D721Med (cell line): ENCODE measurements at regions not wholly inside any gene's neighbourhood (a gene's known extent, or its start where the extent isn't known, plus 50 kb on each side); places are given as distances from the start of the nearest gene placed in this dataset.

Experiments
- DNase-seq: peaks from one replicate; pipeline ENCODE4 v3.0.0; 2011; ENCODE audit warnings: low spot score; ENCODE audit not compliant: insufficient read length
- FAIRE-seq: peaks from 2 replicates; lab custom pipeline; 2011; peaks lifted over from hg19 to GRCh38; lab: Jason Lieb, UNC
- CTCF ChIP-seq: IDR thresholded peaks from 2 replicates; pipeline ENCODE4 v1.5.1; 2012; ENCODE audit warnings: mild to moderate bottlenecking, control low read depth; ENCODE audit not compliant: insufficient read depth; ENCODE audit errors: missing control alignments

GRCh38 chr5:52692606-52693005 is 95.1 kb upstream of the ITGA1 start:
- FAIRE-seq (no peak), DNase-seq (no peak)
- TF ChIP-seq CTCF = no peak

DNA sequence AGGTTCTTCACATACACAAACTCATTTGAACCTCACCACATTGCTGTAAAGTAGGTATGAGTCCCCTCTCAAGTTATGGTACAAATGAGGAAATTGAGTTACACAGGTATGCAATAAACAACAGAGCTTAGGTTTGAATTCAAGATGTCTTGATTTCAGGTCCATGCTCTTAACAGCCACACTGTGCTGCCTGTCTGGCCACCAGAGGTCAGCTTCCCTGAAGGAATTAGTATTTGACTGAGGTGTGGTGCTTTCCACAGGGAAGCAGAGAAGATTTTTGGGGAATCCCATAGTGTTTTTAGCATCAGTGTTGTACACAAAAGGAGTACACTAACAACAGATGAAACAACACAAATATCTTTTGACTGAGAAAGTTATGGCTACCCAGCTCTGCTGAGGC is 94.4 kb upstream of the ITGA1 start:
- FAIRE-seq (no peak), DNase-seq (no peak)
- TF ChIP-seq CTCF = peak; percentile 1

- DNase-seq = no peak
- TF ChIP-seq CTCF = no peak
- no peak for FAIRE-seq
These were observed 93.9 kb upstream of the ITGA1 start for GRCh38 chr5:52693836-52694235.

- TF ChIP-seq CTCF = no peak
- FAIRE-seq (no peak), DNase-seq (no peak)
These were observed 93.1 kb upstream of the ITGA1 start for GRCh38 chr5:52694648-52695047.

- DNase-seq = no peak
- no peak for TF ChIP-seq CTCF
- FAIRE-seq = no peak
These were observed 84.8 kb upstream of the ITGA1 start for GRCh38 chr5:52702877-52703276.

- no peak for TF ChIP-seq CTCF
- DNase-seq (no peak), FAIRE-seq (no peak)
These were observed 84.4 kb upstream of the ITGA1 start for GRCh38 chr5:52703321-52703720.

- DNase-seq (no peak), FAIRE-seq (no peak)
- no peak for TF ChIP-seq CTCF
These were observed 82.0 kb upstream of the ITGA1 start for GRCh38 chr5:52705720-52706119.
